Liver (tissue), 8 donors: ENCODE measurements at regions not wholly inside any gene's neighbourhood (a gene's known extent, or its start where the extent isn't known, plus 50 kb on each side); places are given as distances from the start of the nearest gene placed in this dataset.

Experiments
- DNase-seq: peaks from one replicate; pipeline ENCODE4 v3.0.0-alpha.2; 2017; ENCODE audit warnings: low spot score
- H3K27ac ChIP-seq, 2 donors: one replicate each; pipeline ENCODE4 v1.7.0; 2013; ENCODE audit warnings: inconsistent platforms in 2 of 2, low read length in 2 of 2, control low read depth in 1 of 2, low read depth in 1 of 2, mild to moderate bottlenecking in 1 of 2
- H3K27me3 ChIP-seq, 4 donors: one replicate each; pipeline versions ENCODE4 v1.6.1 to v1.7.0; 2013; ENCODE audit warnings: low read length in 3 of 4, inconsistent platforms in 1 of 4, mild to moderate bottlenecking in 1 of 4, moderate library complexity in 1 of 4; ENCODE audit not compliant: control insufficient read depth in 4 of 4, insufficient read depth in 4 of 4
- H3K36me3 ChIP-seq, 4 donors: one replicate each; pipeline versions ENCODE4 v1.6.1 to v1.7.0; 2013; ENCODE audit warnings: low read length in 3 of 4, mild to moderate bottlenecking in 3 of 4, low read depth in 1 of 4, moderate library complexity in 1 of 4; ENCODE audit not compliant: control insufficient read depth in 4 of 4, insufficient read depth in 3 of 4
- H3K4me1 ChIP-seq, 4 donors: one replicate each; pipeline versions ENCODE4 v1.6.1 to v1.7.0; 2013; ENCODE audit warnings: low read length in 3 of 4, mild to moderate bottlenecking in 3 of 4, moderate library complexity in 1 of 4; ENCODE audit not compliant: control insufficient read depth in 4 of 4, insufficient read depth in 4 of 4
- H3K4me3 ChIP-seq, 3 donors: one replicate each; pipeline versions ENCODE4 v1.6.1 to v1.7.0; 2013; ENCODE audit warnings: low read length in 3 of 3, control low read depth in 1 of 3, low read depth in 1 of 3, mild to moderate bottlenecking in 1 of 3
- H3K9ac ChIP-seq, 2 donors: one replicate each; pipeline ENCODE4 v1.7.0; 2013; ENCODE audit warnings: low read length in 2 of 2, mild to moderate bottlenecking in 2 of 2, moderate library complexity in 2 of 2, control low read depth in 1 of 2, low read depth in 1 of 2
- H3K9me3 ChIP-seq, 4 donors: one replicate each; pipeline versions ENCODE4 v1.6.1 to v1.7.0; 2013; ENCODE audit warnings: low read length in 3 of 4; ENCODE audit not compliant: control insufficient read depth in 4 of 4
- CTCF ChIP-seq: fragments of 150-350 bp; IDR thresholded peaks from 2 replicates; pipeline ENCODE4 v1.5.1; 2017; ENCODE audit warnings: improper control_type of control experiment, low read depth, low read length; ENCODE audit not compliant: missing input control
- EGR1 ChIP-seq, 2 donors: IDR thresholded peaks; 2 replicates each; pipeline ENCODE4 v1.6.1; 2016 to 2018; ENCODE audit warnings: antibody characterized with exemption in 2 of 2, low read depth in 2 of 2
- FOXA2 ChIP-seq: IDR thresholded peaks from 2 replicates; pipeline ENCODE4 v1.6.1; 2016; ENCODE audit warnings: antibody characterized with exemption
- GABPA ChIP-seq, 2 donors: IDR thresholded peaks in 1 of 2; conservative IDR thresholded peaks in 1 of 2; 2 replicates each; pipeline ENCODE4 v1.6.1; 2016; ENCODE audit warnings: antibody characterized with exemption in 2 of 2, mild to moderate bottlenecking in 1 of 2, moderate library complexity in 1 of 2
- HNF4A ChIP-seq, 2 donors: conservative IDR thresholded peaks; 2 replicates each; pipeline ENCODE4 v1.6.1; 2016; ENCODE audit warnings: antibody characterized with exemption in 2 of 2, mild to moderate bottlenecking in 2 of 2
- HNF4G ChIP-seq: IDR thresholded peaks from 2 replicates; pipeline ENCODE4 v1.6.1; 2016; ENCODE audit warnings: antibody characterized with exemption
- JUND ChIP-seq, 2 donors: IDR thresholded peaks; 2 replicates each; pipeline ENCODE4 v1.6.1; 2016; ENCODE audit warnings: antibody characterized with exemption in 2 of 2
- MAX ChIP-seq: IDR thresholded peaks from 2 replicates; pipeline ENCODE4 v1.6.1; 2016; ENCODE audit warnings: antibody characterized with exemption
- NR2F2 ChIP-seq: IDR thresholded peaks from 2 replicates; pipeline ENCODE4 v1.6.1; 2016; ENCODE audit warnings: antibody characterized with exemption
- RAD21 ChIP-seq, 2 donors: IDR thresholded peaks; 2 replicates each; pipeline ENCODE4 v1.6.1; 2016; ENCODE audit warnings: antibody characterized with exemption in 2 of 2, mild to moderate bottlenecking in 2 of 2
- REST ChIP-seq: IDR thresholded peaks from 2 replicates; pipeline ENCODE4 v1.6.1; 2016; ENCODE audit warnings: antibody characterized with exemption, mild to moderate bottlenecking
- RXRA ChIP-seq, 2 donors: IDR thresholded peaks; 2 replicates each; pipeline ENCODE4 v1.6.1; 2017 to 2018; ENCODE audit warnings: antibody characterized with exemption in 2 of 2, mild to moderate bottlenecking in 1 of 2
- SP1 ChIP-seq: IDR thresholded peaks from 2 replicates; pipeline ENCODE4 v1.6.1; 2018; ENCODE audit warnings: antibody characterized with exemption, mild to moderate bottlenecking
- TAF1 ChIP-seq: conservative IDR thresholded peaks from 2 replicates; pipeline ENCODE4 v1.6.1; 2016; ENCODE audit warnings: antibody characterized with exemption, mild to moderate bottlenecking
- YY1 ChIP-seq: IDR thresholded peaks from 2 replicates; pipeline ENCODE4 v1.6.1; 2016; ENCODE audit warnings: antibody characterized with exemption, mild to moderate bottlenecking
- ZBTB33 ChIP-seq: IDR thresholded peaks from 2 replicates; pipeline ENCODE4 v1.6.1; 2016; ENCODE audit warnings: antibody characterized with exemption
- WGBS: extraction: QIAGEN DNeasy Blood & Tissue Kit; methylation state at CpG from one replicate; pipeline ENCODE4 v1.1.7; 2013; 5-methylcytosine and 5-hydroxymethylcytosine counted together
- donor health status: healthy.
- donor health status: healthy.
- donor health status: healthy.
- donor health status: healthy.
- donor health status: healthy.

- DNase-seq: no peak
- Histone ChIP-seq H3K27ac (no peak overlapping the region), H3K9me3 (no peaks in the 10 kb centered on the region), H3K27me3 (no peaks in the 10 kb centered on the region), H3K4me1 (no peaks in the 10 kb centered on the region), H3K4me3 (no peak overlapping the region), H3K9ac (no peak overlapping the region), H3K36me3 (no peaks in the 10 kb centered on the region)
- TF ChIP-seq NR2F2 (no peak), SP1 (no peak), GABPA (IDR thresholded peaks at IDR 0.05 in 1 of 2, conservative IDR thresholded peaks at IDR 0.05 in 1 of 2) (no peak), HNF4A (conservative IDR thresholded peaks at IDR 0.05) (no peak), YY1 (no peak), CTCF (no peak), EGR1 (IDR thresholded peaks at IDR 0.05; ENCODE audit: low read depth in 2 of 2) (no peak), RAD21 (IDR thresholded peaks at IDR 0.05) (no peak), TAF1 (no peak), ZBTB33 (no peak), JUND (IDR thresholded peaks at IDR 0.05) (no peak), RXRA (IDR thresholded peaks at IDR 0.05) (no peak), HNF4G (no peak), REST (no peak), FOXA2 (no peak), MAX (no peak)
- WGBS: 80% methylated on average over 2 of the region's 2 CpGs
These were observed 1050.3 kb downstream of the OTOL1 start for GRCh38 chr3:162546910-162547309.

- TF ChIP-seq YY1 (no peak), REST (no peak), JUND (IDR thresholded peaks at IDR 0.05) (no peak)
- 82% methylated on average over 3 of the region's 3 CpGs for WGBS
- Histone ChIP-seq H3K4me3 (no peak overlapping the region), H3K9ac (no peak overlapping the region), H3K36me3 (no peaks in the 10 kb centered on the region), H3K4me1 (no peaks in the 10 kb centered on the region), H3K27ac (no peak overlapping the region), H3K9me3 (no peaks in the 10 kb centered on the region), H3K27me3 (no peaks in the 10 kb centered on the region)
- no peak for DNase-seq
These were observed 1050.7 kb downstream of the OTOL1 start for GRCh38 chr3:162547321-162547720.
